NCI-H1694 (cell line): ENCODE measurements at regions not wholly inside any gene's neighbourhood (a gene's known extent, or its start where the extent isn't known, plus 50 kb on each side); places are given as distances from the start of the nearest gene placed in this dataset.

Source experiments
- DNase-seq: peaks from one replicate; lab custom pipeline; 2025; lab: John Stamatoyannopoulos, UW

- no peak for DNase-seq
Measured at GRCh38 chr2:37544591-37545031, 126.8 kb downstream of the CDC42EP3 start.

- no peak for DNase-seq
Measured at GRCh38 chr2:37549598-37549997, 121.8 kb downstream of the CDC42EP3 start.

GRCh38 chr2:37550190-37550589, 121.3 kb downstream of the CDC42EP3 start:
- no peak for DNase-seq

- DNase-seq, result no peak
Measured at GRCh38 chr2:37551783-37552182, 119.7 kb downstream of the CDC42EP3 start.

- no peak for DNase-seq
Measured at GRCh38 chr2:37552339-37552738, 119.1 kb downstream of the CDC42EP3 start.

- no peak for DNase-seq
Measured at GRCh38 chr2:37553411-37554154, 117.9 kb downstream of the CDC42EP3 start.

DNA sequence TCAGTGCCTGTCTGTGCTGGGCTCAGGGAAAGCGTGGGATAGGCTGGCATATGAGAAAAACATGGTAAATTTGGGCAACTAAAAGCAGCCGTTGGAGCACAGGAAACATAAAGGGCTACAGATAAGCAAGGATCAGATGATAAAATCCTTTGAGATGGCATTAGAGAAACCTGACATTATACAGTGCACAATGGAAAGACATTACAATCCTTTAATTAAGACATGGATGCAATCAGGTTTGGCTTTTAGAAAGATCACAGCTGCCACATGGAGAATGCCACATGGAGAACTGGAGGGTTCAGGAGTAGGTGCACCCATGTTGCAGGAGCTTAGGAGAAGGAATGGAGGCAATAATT, 117.3 kb downstream of the CDC42EP3 start:
- no peak for DNase-seq

DNA sequence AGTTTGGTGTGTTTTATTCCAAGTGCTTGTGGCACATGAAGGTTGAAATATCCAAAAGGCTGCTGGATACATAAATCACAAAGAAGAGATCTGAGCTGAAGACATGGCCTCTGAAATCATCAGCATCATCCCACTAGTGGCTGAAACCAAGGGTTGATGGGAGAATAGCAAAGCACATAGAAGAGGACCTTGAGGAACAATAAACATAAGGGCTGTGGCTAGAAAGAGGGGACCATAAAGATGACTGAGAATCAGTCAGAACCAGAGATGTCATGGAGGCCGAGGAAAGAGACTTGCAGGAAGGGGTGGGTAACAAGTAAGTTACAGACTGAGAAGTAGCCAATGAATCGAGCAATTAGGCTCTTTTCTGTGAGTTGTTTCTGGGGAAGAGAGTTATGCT, 116.8 kb downstream of the CDC42EP3 start:
- DNase-seq, result no peak

- DNase-seq, result no peak
Measured at GRCh38 chr2:37555457-37555856, 116.0 kb downstream of the CDC42EP3 start.

DNA sequence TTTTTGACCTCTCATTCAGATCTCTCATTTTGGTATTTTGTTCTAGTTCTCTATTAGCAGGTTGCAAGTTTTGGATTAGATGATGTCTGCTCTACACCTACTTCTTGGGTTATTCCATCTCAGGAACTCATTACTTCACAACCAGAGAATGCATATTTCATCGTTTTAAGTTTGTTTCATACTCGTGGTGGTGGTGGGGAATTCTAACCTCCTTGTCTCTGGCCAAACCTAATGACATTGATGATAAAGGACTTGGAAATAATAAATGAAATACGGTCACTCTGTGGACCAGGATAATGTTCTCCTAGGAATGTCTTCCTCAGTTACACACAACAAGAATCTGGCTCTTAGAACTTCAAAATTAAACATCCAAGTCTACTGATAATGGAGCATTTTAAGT, 115.2 kb downstream of the CDC42EP3 start:
- no peak for DNase-seq

GRCh38 chr2:37558623-37559022, 112.8 kb downstream of the CDC42EP3 start:
- DNase-seq, result no peak

DNA sequence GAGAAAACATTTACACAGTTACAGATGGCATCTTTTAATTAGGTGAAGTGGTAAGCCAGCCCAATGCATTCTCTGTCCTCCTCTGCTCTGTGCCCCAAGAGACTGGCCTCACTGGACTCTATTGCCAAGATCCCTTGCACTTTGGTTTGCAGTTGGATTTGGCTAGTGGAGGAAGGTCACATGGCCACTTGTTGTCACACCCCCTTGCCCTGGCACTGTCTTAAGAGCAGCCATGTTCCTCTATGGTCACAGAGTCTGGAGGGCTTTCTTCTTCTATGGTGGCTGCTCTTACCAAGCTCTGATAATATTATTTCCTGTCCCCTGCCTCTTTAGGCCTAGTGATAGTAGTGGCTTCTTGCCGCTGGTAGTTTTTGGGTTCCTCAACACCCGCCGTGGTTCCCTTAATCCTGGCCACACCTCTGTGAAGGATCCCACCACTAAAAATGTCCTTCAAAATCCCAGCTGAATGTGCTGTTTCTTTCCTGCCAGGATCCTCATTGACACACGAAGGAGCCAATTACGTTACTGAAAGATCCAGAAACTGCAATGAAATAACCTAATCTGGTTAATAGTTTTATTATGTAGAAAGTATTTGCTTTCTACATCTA, 111.1 kb downstream of the CDC42EP3 start:
- DNase-seq, result peak; percentile 15

GRCh38 chr2:37560863-37561614, 110.4 kb downstream of the CDC42EP3 start:
- DNase-seq, result peak; percentile 84

DNA sequence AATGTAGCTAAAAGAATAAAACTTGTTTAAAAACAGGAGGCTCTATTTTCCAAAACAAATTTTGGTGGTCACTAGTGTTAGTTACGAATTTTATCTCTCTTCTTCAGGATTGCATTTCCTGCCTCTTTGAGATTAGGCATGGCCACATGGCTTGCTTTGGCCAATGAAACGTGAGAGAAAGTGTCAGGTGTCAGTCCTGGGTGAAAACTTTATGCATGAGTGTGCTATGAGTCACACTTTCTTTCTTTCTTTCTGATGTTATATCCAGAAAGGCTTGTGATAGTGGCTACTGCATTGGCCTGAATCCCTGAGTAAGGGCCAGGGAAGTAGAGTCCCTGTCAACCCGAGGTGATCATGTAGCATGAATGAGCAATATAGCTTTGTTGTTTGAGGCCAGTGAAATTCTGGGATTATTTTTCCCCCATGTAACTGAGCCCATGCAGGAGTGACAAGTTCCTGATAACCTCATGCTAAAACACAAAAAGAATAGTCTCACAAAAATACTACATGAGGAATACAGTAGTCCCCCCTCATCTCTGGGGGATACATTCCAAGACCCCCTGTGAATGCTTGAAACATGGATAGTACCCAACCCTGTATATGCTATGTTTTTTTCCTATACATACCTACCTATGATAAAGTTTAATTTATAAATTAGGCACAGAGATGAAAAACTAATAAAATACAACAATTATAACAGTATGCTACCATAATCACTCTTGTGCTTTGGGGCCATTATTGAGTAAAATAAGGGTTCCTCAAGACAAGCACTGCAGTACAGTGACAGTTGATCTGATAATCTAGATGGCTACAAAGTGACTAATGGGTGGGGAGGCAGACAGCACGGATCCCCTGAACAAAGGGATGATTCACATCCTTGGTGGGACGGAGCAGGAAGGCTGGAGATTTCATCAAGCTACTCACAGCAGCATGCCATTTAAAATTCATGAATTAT, 109.5 kb downstream of the CDC42EP3 start:
- DNase-seq, result no peak

DNA sequence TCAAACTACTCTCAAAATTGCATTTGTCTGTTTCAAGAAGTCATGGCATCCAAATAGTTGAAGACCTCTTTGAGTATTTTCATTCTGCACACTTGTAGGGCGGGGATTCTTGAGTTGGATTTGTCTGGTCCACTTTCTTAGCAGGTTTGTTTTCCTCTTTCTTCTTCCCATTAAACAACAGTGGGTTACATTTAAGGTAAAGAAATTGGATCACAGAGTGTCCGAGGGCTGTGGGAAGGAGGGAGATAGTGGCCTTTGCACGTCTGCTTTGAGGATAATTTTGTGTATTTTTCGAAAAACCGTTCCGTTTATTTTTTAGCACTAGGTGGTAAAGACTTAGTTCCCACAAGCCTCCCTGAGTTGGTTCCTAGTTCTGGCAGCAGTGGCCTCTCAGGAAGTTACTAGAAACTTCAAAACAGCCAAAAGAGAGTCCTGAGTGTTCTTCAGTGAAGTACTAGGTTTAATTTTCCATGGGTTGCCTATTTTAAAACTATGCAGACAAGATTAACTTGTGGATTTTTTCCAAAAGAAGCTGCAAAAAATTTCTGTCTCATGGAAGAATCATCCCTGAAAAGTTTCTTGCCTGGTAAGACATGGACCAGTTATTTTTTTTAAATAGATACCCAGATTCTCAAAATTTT, 107.9 kb downstream of the CDC42EP3 start:
- no peak for DNase-seq

DNA sequence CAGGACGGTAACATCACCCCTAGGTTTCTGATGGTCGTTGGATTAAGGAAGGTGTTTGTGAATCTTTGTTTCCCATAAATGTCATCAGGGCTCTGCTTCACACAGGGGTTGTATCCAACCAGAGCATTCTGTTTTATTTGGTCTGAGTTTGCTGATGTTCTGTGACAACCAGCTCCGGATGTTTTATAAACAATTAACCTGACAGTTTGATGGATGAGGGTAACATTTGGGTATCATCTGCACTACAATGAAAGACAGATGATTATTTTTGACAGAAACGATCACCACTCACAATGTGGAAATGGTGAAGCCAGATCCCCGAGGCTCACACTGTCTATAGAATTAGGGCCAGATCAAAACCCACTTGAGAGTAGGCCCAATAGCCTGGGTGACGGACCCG, 107.1 kb downstream of the CDC42EP3 start:
- DNase-seq, result no peak

DNA sequence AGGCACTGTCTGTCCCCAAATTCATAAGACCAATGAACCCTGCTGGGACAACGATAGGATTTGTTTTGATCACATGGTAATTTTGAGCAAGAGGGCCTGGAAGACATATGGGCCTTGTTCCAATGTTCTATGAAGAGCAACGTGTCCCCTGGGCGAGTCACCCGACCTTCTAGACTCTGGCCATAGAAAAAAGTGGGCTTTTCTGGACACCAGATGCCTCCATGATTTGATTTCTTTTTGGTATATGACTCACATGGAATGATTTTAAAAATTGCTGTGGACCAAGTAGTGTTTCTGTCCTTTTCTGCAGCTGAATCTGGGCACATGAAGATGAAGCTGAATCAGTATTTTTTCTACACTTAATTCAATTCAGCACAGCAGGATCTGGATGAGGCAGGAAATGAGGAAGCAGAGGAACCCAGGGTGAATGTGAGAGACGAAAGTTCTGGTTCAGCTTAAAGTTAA, 104.9 kb downstream of the CDC42EP3 start:
- DNase-seq, result no peak

DNA sequence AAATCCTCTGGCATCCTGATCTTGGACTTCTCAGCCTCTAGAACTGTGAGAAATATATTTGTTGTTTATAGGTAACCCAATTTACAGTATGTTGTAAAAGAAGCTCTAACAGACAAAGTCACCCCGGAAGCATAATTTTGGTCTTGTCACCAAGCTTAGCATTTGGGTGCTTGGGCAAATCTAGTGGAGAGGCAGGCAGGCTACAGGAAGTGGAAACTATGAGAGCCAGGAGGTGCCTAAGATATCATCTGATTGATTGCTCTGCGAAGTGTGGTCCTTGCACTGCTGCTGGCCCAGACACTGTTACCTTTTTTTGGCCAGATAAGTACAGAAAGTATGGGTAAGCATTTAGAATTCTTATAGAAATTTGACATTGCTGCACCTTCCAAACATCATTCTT, 102.9 kb downstream of the CDC42EP3 start:
- DNase-seq, result no peak

GRCh38 chr2:37569131-37569823, 102.2 kb downstream of the CDC42EP3 start:
- DNase-seq, result no peak

DNA sequence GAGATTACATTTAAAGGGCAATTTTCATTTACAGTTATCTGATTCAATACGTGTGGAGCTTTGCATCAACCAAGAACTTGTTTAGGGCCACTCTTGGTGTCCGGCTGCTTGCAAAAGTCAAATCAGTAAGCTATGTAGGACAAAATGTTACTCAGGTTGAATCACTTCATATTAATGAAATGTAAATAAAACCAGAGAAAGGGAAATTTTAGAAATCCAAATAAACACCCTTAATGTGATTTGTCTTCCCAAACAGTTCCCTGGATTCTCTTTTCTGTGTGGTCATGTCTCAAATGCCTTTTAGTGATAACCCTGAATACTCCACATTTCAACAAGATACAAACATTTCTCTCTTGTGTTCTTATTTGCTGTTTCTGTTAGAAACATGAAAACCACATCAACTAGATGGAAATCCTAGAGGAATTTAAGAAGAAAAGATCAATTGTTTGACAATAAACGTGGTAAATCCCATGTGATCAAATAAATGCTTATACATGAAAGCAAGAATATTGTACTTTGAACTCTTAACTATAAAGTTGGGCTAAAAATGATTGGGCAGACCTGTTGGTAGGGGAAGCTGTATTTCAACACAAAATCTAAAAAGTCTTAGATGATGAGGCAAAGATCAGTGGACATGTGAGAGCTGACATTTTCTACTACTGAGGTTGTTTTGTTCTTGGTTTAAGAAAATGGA, 101.3 kb downstream of the CDC42EP3 start:
- no peak for DNase-seq
